ENCODE measurements at regions not wholly inside any gene's neighbourhood (a gene's known extent, or its start where the extent isn't known, plus 50 kb on each side); places are given as distances from the start of the nearest gene placed in this dataset.

DNA sequence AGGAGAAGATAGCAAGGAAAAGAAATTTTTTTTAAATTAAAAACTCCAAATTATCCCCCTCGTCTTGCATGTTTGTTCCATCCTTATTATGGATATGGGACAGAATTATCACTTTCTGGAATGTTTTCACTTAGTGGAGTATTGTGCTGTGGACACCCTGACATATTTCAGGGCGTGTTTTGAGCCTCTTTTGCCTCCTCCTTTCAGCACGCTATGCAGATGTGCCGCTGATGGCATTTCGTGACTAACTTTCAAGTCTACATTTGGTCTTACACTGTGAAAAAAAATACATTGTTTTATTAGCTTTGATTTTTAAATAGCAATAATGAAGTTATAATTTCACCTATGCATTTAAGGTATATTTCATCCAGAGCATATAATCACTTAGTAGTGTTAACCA lies 738.7 kb downstream of the LTN1 start:
- no peak for TF ChIP-seq EZH2phosphoT487 (IDR thresholded peaks at IDR 0.05; ENCODE audit: borderline replicate concordance, low read length)
- TF ChIP-seq, protein P1, sequence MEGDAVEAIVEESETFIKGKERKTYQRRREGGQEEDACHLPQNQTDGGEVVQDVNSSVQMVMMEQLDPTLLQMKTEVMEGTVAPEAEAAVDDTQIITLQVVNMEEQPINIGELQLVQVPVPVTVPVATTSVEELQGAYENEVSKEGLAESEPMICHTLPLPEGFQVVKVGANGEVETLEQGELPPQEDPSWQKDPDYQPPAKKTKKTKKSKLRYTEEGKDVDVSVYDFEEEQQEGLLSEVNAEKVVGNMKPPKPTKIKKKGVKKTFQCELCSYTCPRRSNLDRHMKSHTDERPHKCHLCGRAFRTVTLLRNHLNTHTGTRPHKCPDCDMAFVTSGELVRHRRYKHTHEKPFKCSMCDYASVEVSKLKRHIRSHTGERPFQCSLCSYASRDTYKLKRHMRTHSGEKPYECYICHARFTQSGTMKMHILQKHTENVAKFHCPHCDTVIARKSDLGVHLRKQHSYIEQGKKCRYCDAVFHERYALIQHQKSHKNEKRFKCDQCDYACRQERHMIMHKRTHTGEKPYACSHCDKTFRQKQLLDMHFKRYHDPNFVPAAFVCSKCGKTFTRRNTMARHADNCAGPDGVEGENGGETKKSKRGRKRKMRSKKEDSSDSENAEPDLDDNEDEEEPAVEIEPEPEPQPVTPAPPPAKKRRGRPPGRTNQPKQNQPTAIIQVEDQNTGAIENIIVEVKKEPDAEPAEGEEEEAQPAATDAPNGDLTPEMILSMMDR (IDR thresholded peaks at IDR 0.05; ENCODE audit: low read depth, low read length, poor library complexity, severe bottlenecking): no peak
